ENCODE measurements at regions not wholly inside any gene's neighbourhood (a gene's known extent, or its start where the extent isn't known, plus 50 kb on each side); places are given as distances from the start of the nearest gene placed in this dataset.

GRCh38 chr1:56034222-56034621, 545.1 kb downstream of the PLPP3 start:
- no peak overlapping the region for H3K4me3 ChIP-seq
- TF ChIP-seq POLR2AphosphoS5 (IDR thresholded peaks at IDR 0.05) (no peak), POLR2A (IDR thresholded peaks at IDR 0.05) (no peak), CTCF (IDR thresholded peaks at IDR 0.05) (no peak)
- H3K9me3 ChIP-seq: no peaks in the 10 kb centered on the region
- no peaks in the 10 kb centered on the region for H3K36me3 ChIP-seq
- H3K27me3 ChIP-seq (replicated peaks; ENCODE audit: insufficient read depth): no peaks in the 10 kb centered on the region
- H3K27ac ChIP-seq: no peak overlapping the region
- H3K4me1 ChIP-seq (replicated peaks): no peaks in the 10 kb centered on the region
- intact Hi-C loops (cut with DNase I): no loop called here
- no peak for DNase-seq (ENCODE audit: low spot score)

GRCh38 chr1:56033321-56034037, 545.9 kb downstream of the PLPP3 start:
- Histone ChIP-seq H3K4me1 (replicated peaks) (no peaks in the 10 kb centered on the region), H3K9me3 (no peaks in the 10 kb centered on the region), H3K27me3 (replicated peaks; ENCODE audit: insufficient read depth) (no peaks in the 10 kb centered on the region), H3K4me3 (no peak overlapping the region), H3K27ac (no peak overlapping the region), H3K36me3 (no peaks in the 10 kb centered on the region)
- intact Hi-C loops (cut with DNase I): no loop called here
- TF ChIP-seq POLR2AphosphoS5 (IDR thresholded peaks at IDR 0.05) (no peak), CTCF (IDR thresholded peaks at IDR 0.05) (no peak), POLR2A (IDR thresholded peaks at IDR 0.05) (no peak)
- 81% methylated on average over 3 of the region's 3 CpGs for WGBS
- no peak for DNase-seq (ENCODE audit: low spot score)

- Histone ChIP-seq H3K4me1 (replicated peaks) (no peaks in the 10 kb centered on the region), H3K4me3 (no peak overlapping the region), H3K27me3 (replicated peaks; ENCODE audit: insufficient read depth) (no peaks in the 10 kb centered on the region), H3K9me3 (no peaks in the 10 kb centered on the region), H3K27ac (no peak overlapping the region), H3K36me3 (no peaks in the 10 kb centered on the region)
- no peak for DNase-seq (ENCODE audit: low spot score)
- intact Hi-C loops (cut with DNase I): no loop called here
- WGBS: 86% methylated on average over 3 of the region's 3 CpGs
- no peak for TF ChIP-seq CTCF (IDR thresholded peaks at IDR 0.05)
- no peak for TF ChIP-seq POLR2A (IDR thresholded peaks at IDR 0.05)
- TF ChIP-seq POLR2AphosphoS5 (IDR thresholded peaks at IDR 0.05): no peak
These were observed 547.2 kb downstream of the PLPP3 start for GRCh38 chr1:56032096-56032676.

GRCh38 chr1:56031001-56031400, 548.4 kb downstream of the PLPP3 start:
- DNase-seq (ENCODE audit: low spot score): no peak
- no peaks in the 10 kb centered on the region for H3K36me3 ChIP-seq
- no peak overlapping the region for H3K4me3 ChIP-seq
- no peaks in the 10 kb centered on the region for H3K27me3 ChIP-seq (replicated peaks; ENCODE audit: insufficient read depth)
- no peaks in the 10 kb centered on the region for H3K9me3 ChIP-seq
- WGBS: 96% methylated on average over 3 of the region's 3 CpGs
- TF ChIP-seq POLR2A (IDR thresholded peaks at IDR 0.05) (no peak), POLR2AphosphoS5 (IDR thresholded peaks at IDR 0.05) (no peak), CTCF (IDR thresholded peaks at IDR 0.05) (no peak)
- intact Hi-C loops (cut with DNase I): no loop called here
- H3K4me1 ChIP-seq (replicated peaks): no peaks in the 10 kb centered on the region
- H3K27ac ChIP-seq: no peak overlapping the region

Measured in prostate gland (tissue), 2 donors.